GM12865 (cell line): ENCODE measurements at regions not wholly inside any gene's neighbourhood (a gene's known extent, or its start where the extent isn't known, plus 50 kb on each side); places are given as distances from the start of the nearest gene placed in this dataset.

Experiments
- DNase-seq: peaks from one replicate; pipeline ENCODE4 v3.0.0; 2010; ENCODE audit warnings: low read depth
- H3K4me3 ChIP-seq: 2 replicates; pipeline ENCODE4 v1.5.1; 2011; ENCODE audit warnings: mild to moderate bottlenecking, low read depth, low read length, control low read depth
- CTCF ChIP-seq: IDR thresholded peaks from 2 replicates; pipeline ENCODE4 v1.5.1; 2011; ENCODE audit warnings: low read length, control low read depth, low read depth, inconsistent platforms; ENCODE audit not compliant: insufficient read depth; ENCODE audit errors: missing control alignments

- no peak for DNase-seq
- TF ChIP-seq CTCF: no peak
- H3K4me3 ChIP-seq: no peak overlapping the region
These were observed 90.7 kb upstream of the KLHL29 start for GRCh38 chr2:23294238-23294637.

- H3K4me3 ChIP-seq: no peak overlapping the region
- DNase-seq: no peak
- TF ChIP-seq CTCF: no peak
These were observed 88.3 kb upstream of the KLHL29 start for GRCh38 chr2:23296691-23297090.

GRCh38 chr2:23297112-23297511, 87.9 kb upstream of the KLHL29 start:
- no peak for DNase-seq
- no peak for TF ChIP-seq CTCF
- no peak overlapping the region for H3K4me3 ChIP-seq

- TF ChIP-seq CTCF: no peak
- H3K4me3 ChIP-seq: no peak overlapping the region
- no peak for DNase-seq
These were observed 86.4 kb upstream of the KLHL29 start for GRCh38 chr2:23298551-23298950.

GRCh38 chr2:23299476-23300195, 85.3 kb upstream of the KLHL29 start:
- H3K4me3 ChIP-seq: no peak overlapping the region
- DNase-seq: no peak
- TF ChIP-seq CTCF: no peak

GRCh38 chr2:23301136-23301535, 83.8 kb upstream of the KLHL29 start:
- DNase-seq: no peak
- TF ChIP-seq CTCF: no peak
- H3K4me3 ChIP-seq: no peak overlapping the region

GRCh38 chr2:23302591-23302990, 82.4 kb upstream of the KLHL29 start:
- no peak overlapping the region for H3K4me3 ChIP-seq
- no peak for DNase-seq
- no peak for TF ChIP-seq CTCF
